GM21717 (cell line): ENCODE measurements at regions not wholly inside any gene's neighbourhood (a gene's known extent, or its start where the extent isn't known, plus 50 kb on each side); places are given as distances from the start of the nearest gene placed in this dataset.

Experiments
- ATAC-seq: cut with Tn5 transposase; IDR thresholded peaks from one replicate; pipeline ENCODE4 v1.9.1; 2021; ENCODE audit warnings: mild to moderate bottlenecking, moderate library complexity; ENCODE audit not compliant: unreplicated experiment

- ATAC-seq, result no peak
Measured at GRCh38 chr13:106858903-106859532, 291.1 kb upstream of the ARGLU1 start.

GRCh38 chr13:106852436-106852835, 284.5 kb upstream of the ARGLU1 start:
- no peak for ATAC-seq

- ATAC-seq, result no peak
Measured at GRCh38 chr13:106850973-106851650, 283.2 kb upstream of the ARGLU1 start.

GRCh38 chr13:106846571-106847448, 278.9 kb upstream of the ARGLU1 start:
- ATAC-seq, result no peak

- no peak for ATAC-seq
Measured at GRCh38 chr13:106836186-106836802, 268.4 kb upstream of the ARGLU1 start.

- no peak for ATAC-seq
Measured at GRCh38 chr13:106835477-106835876, 267.5 kb upstream of the ARGLU1 start.

- ATAC-seq, result no peak
Measured at GRCh38 chr13:106821979-106822378, 254.0 kb upstream of the ARGLU1 start.

- no peak for ATAC-seq
Measured at GRCh38 chr13:106819413-106820180, 251.7 kb upstream of the ARGLU1 start.

GRCh38 chr13:106818971-106819370, 251.0 kb upstream of the ARGLU1 start:
- ATAC-seq, result no peak

- ATAC-seq, result no peak
Measured at GRCh38 chr13:106815545-106815944, 247.6 kb upstream of the ARGLU1 start.

- ATAC-seq, result no peak
Measured at GRCh38 chr13:106814463-106814862, 246.5 kb upstream of the ARGLU1 start.

GRCh38 chr13:106810069-106810468, 242.1 kb upstream of the ARGLU1 start:
- ATAC-seq, result no peak

- no peak for ATAC-seq
Measured at GRCh38 chr13:106804991-106805390, 237.1 kb upstream of the ARGLU1 start.

- no peak for ATAC-seq
Measured at GRCh38 chr13:106802917-106803316, 235.0 kb upstream of the ARGLU1 start.

GRCh38 chr13:106799781-106800335, 231.9 kb upstream of the ARGLU1 start:
- no peak for ATAC-seq

GRCh38 chr13:106797081-106797640, 229.2 kb upstream of the ARGLU1 start:
- no peak for ATAC-seq

- no peak for ATAC-seq
Measured at GRCh38 chr13:106796280-106797047, 228.5 kb upstream of the ARGLU1 start.

- no peak for ATAC-seq
Measured at GRCh38 chr13:106795847-106796246, 227.9 kb upstream of the ARGLU1 start.

- ATAC-seq, result no peak
Measured at GRCh38 chr13:106794117-106794516, 226.2 kb upstream of the ARGLU1 start.
